ENCODE measurements at regions not wholly inside any gene's neighbourhood (a gene's known extent, or its start where the extent isn't known, plus 50 kb on each side); places are given as distances from the start of the nearest gene placed in this dataset.

GRCh38 chr17:77867308-77867781 is 91.2 kb upstream of the TNRC6C start:
- FAIRE-seq (no peak), DNase-seq (ENCODE audit: extremely low spot score, insufficient read length, low read depth) (no peak)

DNA sequence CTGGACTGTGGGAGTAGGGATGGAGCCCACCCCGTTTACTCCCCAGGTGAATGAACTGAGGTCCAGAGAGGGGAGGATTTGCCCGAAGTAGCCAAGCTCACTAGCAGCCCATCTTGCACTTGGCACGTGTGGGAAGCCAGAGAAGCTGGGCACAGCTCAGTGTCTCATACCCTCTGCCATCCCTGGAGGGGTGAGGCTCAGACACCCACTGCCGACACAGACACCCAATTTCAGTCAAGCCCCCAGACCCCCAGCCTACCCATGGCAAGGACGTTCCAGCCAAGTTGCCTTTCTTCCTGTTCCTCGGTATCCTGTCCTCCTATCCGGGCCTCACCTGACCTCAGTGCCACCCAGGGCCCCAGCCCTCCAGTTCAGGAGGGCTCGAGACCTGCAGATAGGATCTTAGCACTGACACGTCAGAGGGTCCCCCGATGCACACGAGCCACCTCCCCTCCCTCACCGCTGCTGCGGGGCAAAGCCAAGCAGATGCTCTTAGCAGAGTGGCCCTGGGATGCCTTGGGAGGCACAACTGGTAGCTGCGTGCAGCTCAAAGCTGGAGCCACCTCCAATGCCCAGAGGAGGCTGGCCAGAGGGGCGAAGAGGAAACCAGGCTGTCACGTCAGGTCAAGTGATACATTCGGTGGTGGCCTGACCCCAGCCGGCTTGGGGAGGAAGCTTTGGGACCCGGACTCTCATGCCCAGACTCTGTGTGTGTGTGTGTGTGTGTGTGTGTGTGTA is 90.4 kb upstream of the TNRC6C start:
- no peak for FAIRE-seq
- DNase-seq (ENCODE audit: extremely low spot score, insufficient read length, low read depth) = no peak

DNA sequence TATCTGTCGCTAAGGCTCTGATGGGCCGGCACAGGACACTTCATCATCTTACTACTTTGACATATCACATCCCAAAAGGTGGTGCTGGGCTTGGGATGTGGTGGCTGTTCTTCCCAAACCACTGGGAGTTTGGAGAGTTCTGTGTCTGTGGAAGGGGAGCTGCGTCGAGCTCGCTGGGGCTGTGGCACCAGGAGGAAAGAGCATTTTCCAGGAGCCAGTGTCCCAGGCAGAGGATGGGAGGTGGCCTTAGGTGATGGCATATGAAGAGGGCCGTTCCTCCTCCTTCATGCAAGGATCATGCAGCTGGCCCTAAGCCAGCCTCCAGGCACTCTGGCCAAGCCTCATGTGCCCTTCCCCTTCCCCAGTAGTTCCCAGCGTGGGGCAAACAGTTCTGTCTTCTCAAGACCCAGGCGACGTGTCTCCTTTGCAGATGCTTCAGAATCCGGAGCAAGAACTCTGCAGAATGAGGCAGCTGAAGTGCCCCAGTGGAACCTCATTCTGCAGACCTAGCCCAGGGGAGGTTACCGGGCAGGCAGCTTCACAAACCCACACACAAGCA is 89.4 kb upstream of the TNRC6C start:
- FAIRE-seq = no peak
- no peak for DNase-seq (ENCODE audit: extremely low spot score, insufficient read length, low read depth)

DNA sequence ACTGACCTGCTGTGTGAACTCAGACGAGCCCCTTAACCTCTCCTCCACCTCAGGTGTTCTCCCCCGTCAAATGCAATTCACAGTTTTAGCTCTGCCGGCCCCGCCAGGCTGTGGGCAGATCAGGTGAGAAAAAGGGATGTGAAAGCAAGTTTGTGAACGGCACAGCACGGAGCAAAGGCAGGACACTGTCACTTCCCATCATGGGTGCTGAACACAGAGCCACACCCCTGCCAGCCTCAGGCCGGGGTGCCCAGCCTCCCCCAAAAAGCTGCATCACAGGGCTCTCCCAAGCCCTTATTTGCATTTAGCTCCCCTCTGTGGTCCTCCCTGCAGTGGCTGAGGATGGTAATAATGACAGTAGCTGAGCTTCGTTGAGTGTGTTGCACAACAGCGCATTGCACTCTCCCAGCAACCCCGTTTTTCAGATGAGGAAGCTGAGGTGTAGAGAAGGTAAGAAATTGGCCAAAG is 88.8 kb upstream of the TNRC6C start:
- peak; percentile 60 for DNase-seq (ENCODE audit: extremely low spot score, insufficient read length, low read depth)
- FAIRE-seq = peak; percentile 98

- FAIRE-seq = no peak
- DNase-seq (ENCODE audit: extremely low spot score, insufficient read length, low read depth) = no peak
Observed at GRCh38 chr17:77872199-77872598, 86.3 kb upstream of the TNRC6C start.

DNA sequence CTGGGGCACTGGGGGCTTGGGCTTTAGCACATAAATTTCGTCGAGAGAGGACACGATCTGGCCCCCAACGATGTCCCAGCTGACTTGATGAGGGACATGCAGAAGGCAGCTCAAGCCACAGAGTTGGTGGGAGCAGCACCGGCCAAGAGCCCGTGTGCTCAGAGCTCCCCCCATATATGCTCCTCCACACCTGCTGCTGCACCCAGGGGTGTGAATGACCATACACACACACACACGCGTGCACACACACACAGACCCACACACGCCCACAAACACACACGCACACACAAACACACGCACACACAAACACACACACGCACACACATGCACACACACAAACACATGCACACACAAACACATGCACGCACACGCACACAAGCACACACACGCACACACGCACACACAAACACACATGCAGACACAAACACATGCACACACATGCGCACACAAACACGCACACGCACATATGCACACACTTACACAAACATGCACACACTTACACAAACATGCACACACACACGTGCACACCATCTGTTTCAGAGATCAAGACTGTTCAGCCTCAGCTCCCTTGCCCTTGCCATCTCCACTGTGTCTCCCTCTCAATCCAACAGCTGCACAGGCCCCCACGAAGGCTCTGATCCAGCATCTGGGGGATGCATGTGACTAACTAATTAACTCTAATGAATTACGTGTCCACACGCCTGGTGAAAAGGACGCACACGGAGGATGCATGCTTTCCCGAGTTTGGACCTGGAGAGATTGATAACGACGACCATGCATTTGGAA is 85.6 kb upstream of the TNRC6C start:
- FAIRE-seq (no peak), DNase-seq (ENCODE audit: extremely low spot score, insufficient read length, low read depth) (no peak)

DNA sequence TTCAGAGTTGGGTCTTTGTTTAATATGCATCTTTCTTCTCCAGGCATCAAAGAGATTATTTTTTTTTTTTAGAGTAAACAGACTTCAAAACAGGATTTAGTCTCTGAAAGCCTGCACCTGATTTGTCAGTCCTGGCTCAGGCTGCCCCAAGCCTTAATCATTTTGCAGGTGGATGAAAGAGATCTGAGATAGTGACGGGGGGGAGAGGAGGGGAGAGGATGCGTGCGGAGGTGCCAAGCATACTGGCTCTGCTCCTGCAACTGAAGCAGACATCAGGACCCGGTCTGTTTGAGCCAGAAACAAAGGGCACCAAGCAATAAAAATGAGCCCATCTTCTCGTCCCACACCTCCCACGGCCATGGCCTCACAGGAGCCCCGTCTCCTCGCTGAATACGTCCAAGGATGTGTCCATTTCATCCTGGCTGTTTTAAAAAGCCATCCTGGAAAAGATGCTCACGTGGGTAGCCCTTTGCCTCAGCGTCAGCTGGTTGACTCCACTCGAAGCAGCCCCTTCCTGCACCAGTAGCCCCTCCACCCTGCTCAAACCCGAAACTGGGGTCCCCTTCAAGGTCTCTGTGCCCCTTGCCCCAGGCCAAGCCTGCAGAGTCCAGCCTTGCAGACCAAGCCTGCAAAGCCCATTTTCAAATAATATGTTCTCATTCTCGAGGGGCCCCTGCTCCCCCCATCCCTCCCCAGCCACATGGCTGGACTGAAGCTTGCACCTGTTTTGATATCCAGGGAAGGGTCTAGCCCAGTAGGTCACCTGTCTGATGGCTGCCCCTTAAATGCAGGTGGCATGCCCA is 84.8 kb upstream of the TNRC6C start:
- FAIRE-seq (no peak), DNase-seq (ENCODE audit: extremely low spot score, insufficient read length, low read depth) (no peak)

- FAIRE-seq = no peak
- no peak for DNase-seq (ENCODE audit: extremely low spot score, insufficient read length, low read depth)
Observed at GRCh38 chr17:77874303-77875050, 84.0 kb upstream of the TNRC6C start.

DNA sequence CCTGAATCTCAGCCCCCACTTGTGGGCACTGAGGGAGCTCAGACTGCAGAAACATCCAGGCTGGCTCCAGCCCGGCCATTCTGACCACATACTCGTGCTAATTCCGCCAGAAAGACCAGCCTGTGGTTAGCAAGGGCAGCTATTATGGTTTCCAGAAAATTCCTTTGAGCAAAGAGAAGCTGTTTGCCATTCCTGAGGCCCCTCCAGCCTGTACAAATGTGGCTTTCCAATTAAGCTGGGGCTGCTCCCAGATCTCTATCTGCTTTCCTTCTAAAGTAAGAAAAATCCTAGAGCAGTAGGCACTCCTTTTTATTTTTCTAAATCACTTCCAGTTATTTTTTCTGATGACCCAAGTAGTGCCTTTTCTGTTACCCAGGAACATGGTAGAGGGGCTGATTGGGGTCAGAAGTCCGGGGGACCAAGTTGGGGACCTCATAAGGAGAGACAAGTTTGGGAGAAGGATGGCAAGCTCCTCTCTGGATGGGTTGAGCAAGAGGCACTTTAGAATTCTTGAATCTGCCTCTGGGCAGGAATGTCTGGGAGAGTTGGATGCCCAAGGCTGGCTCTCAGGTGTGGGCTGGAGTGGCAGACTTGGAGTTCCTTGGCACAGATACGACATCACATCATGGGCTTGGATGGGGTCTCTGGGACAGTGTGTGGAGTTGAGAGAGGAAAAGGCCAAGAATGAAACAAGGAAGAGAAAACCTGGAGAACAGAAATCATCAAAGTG is 83.3 kb upstream of the TNRC6C start:
- FAIRE-seq (no peak), DNase-seq (ENCODE audit: extremely low spot score, insufficient read length, low read depth) (no peak)

DNA sequence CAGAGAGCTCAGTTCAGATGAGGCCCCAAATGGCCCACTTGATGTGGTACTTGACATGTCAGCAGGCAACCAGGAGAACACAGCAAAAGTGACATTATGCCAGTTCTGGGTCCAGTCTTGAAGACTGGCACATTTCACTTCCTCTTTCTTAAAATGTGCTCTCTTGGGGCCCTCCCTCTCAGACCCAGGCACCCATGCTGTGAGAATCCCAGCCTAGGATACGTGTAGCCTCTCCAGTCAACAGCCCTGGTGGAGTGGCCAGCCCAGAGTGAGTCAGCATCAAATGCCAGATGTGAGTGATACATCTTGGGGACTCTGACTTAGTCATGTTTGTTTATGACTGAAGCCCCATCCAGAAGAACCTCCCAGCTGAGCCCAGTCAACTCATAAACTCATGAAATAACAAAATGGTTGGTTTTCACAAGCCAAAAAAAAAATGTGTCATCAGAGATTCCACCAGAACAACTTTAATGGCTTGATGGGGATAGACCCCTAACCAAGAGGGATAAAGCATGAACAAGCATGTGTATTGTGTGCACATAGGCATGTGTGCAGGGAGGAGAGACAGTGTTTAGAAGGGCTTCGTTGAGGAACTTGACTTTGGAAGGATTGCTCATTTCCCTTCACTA is 82.5 kb upstream of the TNRC6C start:
- FAIRE-seq (no peak), DNase-seq (ENCODE audit: extremely low spot score, insufficient read length, low read depth) (no peak)

GRCh38 chr17:77877036-77877435 is 81.5 kb upstream of the TNRC6C start:
- DNase-seq (ENCODE audit: extremely low spot score, insufficient read length, low read depth) (no peak), FAIRE-seq (no peak)

- no peak for DNase-seq (ENCODE audit: extremely low spot score, insufficient read length, low read depth)
- no peak for FAIRE-seq
Observed at GRCh38 chr17:77877646-77878355, 80.7 kb upstream of the TNRC6C start.

DNA sequence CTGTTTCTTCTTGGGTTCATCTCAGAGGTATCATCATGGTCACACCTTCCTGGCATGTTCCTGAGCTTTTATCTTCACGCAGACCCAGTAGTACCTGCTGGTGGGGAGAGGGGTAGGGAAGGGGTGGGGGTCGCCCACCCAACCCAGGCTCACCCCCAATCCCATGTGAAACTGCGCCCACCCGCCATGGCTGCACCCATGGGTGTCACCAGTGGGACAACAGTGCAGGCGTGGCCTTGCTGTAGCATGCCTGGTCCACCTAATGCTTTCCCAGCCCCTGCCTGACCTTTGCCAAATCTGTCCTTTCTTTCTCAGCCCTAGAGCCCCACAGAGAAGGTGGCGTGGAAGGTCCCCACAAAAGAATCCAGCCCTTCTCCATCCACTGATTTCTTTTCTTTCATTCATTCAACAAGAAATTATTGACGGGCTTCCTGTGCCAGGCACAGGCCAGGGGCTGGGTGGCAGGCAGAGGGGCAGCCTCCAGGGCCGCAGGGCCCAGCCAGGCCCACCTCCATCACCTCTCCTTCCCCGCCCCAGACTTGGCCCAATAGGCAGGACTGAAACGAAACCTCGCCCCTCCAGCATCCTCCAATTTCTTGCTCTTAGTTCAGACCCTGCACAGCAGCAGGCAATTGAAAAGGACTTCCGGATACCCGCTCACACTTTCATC is 79.1 kb upstream of the TNRC6C start:
- FAIRE-seq (no peak), DNase-seq (ENCODE audit: extremely low spot score, insufficient read length, low read depth) (no peak)

- DNase-seq (ENCODE audit: extremely low spot score, insufficient read length, low read depth) (no peak), FAIRE-seq (no peak)
Observed at GRCh38 chr17:77879896-77880280, 78.6 kb upstream of the TNRC6C start.

GRCh38 chr17:77880711-77881450 is 77.6 kb upstream of the TNRC6C start:
- FAIRE-seq = no peak
- no peak for DNase-seq (ENCODE audit: extremely low spot score, insufficient read length, low read depth)

GRCh38 chr17:77881545-77881944 is 77.0 kb upstream of the TNRC6C start:
- FAIRE-seq (peak; percentile 99), DNase-seq (ENCODE audit: extremely low spot score, insufficient read length, low read depth) (peak; percentile 94)

DNA sequence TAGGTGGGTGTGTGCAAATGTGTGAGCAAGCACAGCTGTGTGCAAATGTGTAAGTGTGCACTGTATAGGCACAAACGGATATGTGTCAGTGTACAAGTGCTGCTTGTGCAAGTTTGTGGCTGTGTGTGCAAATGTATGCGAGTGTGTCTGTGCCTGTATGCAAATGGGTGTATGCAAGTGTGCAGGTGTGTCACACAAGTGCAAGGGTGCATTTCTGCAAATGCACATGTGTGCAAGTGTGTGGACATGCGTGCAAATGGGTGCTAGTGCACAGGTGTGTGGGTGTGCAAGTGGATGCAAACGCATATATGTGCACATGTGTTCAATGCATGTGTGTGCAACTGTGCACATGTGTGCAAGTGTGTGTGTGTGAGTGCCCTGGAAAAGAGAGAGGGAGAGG is 76.5 kb upstream of the TNRC6C start:
- DNase-seq (ENCODE audit: extremely low spot score, insufficient read length, low read depth) (no peak), FAIRE-seq (no peak)
